ENCODE measurements at regions not wholly inside any gene's neighbourhood (a gene's known extent, or its start where the extent isn't known, plus 50 kb on each side); places are given as distances from the start of the nearest gene placed in this dataset.

- no peak for FAIRE-seq
- no peaks in the 10 kb centered on the region for H3K9me3 ChIP-seq
- H3K4me2 ChIP-seq = no peak overlapping the region
- no peak for ATAC-seq
- H3K4me1 ChIP-seq = no peaks in the 10 kb centered on the region
- DNase-seq (ENCODE audit: low read depth in 1 of 2, low spot score in 1 of 2) = no peak
- no peak overlapping the region for H3K27ac ChIP-seq
- POLR2A ChIA-PET = no interaction called here
- no peak overlapping the region for H3K4me3 ChIP-seq
- CTCF ChIA-PET = no interaction called here
- no peak for TF ChIP-seq CHD4 (IDR thresholded peaks at IDR 0.05; ENCODE audit: borderline replicate concordance)
Observed at GRCh38 chr2:211203986-211204385, 647.6 kb downstream of the CPS1 start.

GRCh38 chr2:211204456-211204855 is 648.1 kb downstream of the CPS1 start:
- CTCF ChIA-PET = no interaction called here
- Histone ChIP-seq H3K4me1 (no peaks in the 10 kb centered on the region), H3K4me2 (no peak overlapping the region), H3K27ac (no peak overlapping the region), H3K4me3 (no peak overlapping the region), H3K9me3 (no peaks in the 10 kb centered on the region)
- POLR2A ChIA-PET = no interaction called here
- DNase-seq (ENCODE audit: low read depth in 1 of 2, low spot score in 1 of 2) = no peak
- no peak for ATAC-seq
- no peak for FAIRE-seq
- TF ChIP-seq SREBF2 (IDR thresholded peaks at IDR 0.05) (no peak), PBX3 (IDR thresholded peaks at IDR 0.05) (no peak), HOXB5 (CRISPR knock-in tag; IDR thresholded peaks at IDR 0.05) (no peak), HDAC2 (IDR thresholded peaks at IDR 0.05) (no peak), SMC3 (IDR thresholded peaks at IDR 0.05) (no peak)
- WGBS (ENCODE audit: missing lambda C conversion rate) = 24% methylated on average over 2 of the region's 2 CpGs

GRCh38 chr2:211204902-211205301 is 648.5 kb downstream of the CPS1 start:
- ATAC-seq (no peak), DNase-seq (ENCODE audit: low read depth in 1 of 2, low spot score in 1 of 2) (no peak), FAIRE-seq (no peak)
- TF ChIP-seq RARB (CRISPR knock-in tag; IDR thresholded peaks at IDR 0.05) (no peak), CBX8 (IDR thresholded peaks at IDR 0.05) (no peak), KDM1A (IDR thresholded peaks at IDR 0.05; ENCODE audit: low read depth) (no peak), CHD4 (IDR thresholded peaks at IDR 0.05; ENCODE audit: borderline replicate concordance) (no peak), REST (IDR thresholded peaks at IDR 0.05) (no peak), EHMT2 (IDR thresholded peaks at IDR 0.05; ENCODE audit: low read depth) (no peak), NPAS2 (CRISPR knock-in tag; IDR thresholded peaks at IDR 0.05; ENCODE audit: borderline replicate concordance) (no peak), MYC (IDR thresholded peaks at IDR 0.05; ENCODE audit: borderline replicate concordance, low read length) (no peak), TP53 (CRISPR knock-in tag; IDR thresholded peaks at IDR 0.05) (no peak), RFX5 (IDR thresholded peaks at IDR 0.05) (no peak), RAD21 (conservative IDR thresholded peaks at IDR 0.05 in 1 of 2, IDR thresholded peaks at IDR 0.05 in 1 of 2) (no peak), GATA3 (IDR thresholded peaks at IDR 0.05; ENCODE audit: borderline replicate concordance) (no peak), ZSCAN20 (CRISPR knock-in tag; IDR thresholded peaks at IDR 0.05) (no peak), HOXB13 (CRISPR knock-in tag; IDR thresholded peaks at IDR 0.05; ENCODE audit: low read depth) (no peak), HOXA7 (CRISPR knock-in tag; IDR thresholded peaks at IDR 0.05) (no peak), SREBF2 (IDR thresholded peaks at IDR 0.05) (no peak), RNF2 (IDR thresholded peaks at IDR 0.05; ENCODE audit: borderline replicate concordance, low read depth) (no peak), JUN (IDR thresholded peaks at IDR 0.05) (no peak), HES2 (IDR thresholded peaks at IDR 0.05) (no peak)
- no peak overlapping the region for H3K4me3 ChIP-seq
- H3K27ac ChIP-seq = no peak overlapping the region
- H3K4me2 ChIP-seq = no peak overlapping the region
- H3K4me1 ChIP-seq = no peaks in the 10 kb centered on the region
- CTCF ChIA-PET = no interaction called here
- WGBS (ENCODE audit: missing lambda C conversion rate) = 44% methylated on average over 6 of the region's 6 CpGs
- POLR2A ChIA-PET = no interaction called here
- H3K9me3 ChIP-seq = no peaks in the 10 kb centered on the region

Data from A549 (cell line).